Amniotic epithelial cell (primary cell): ENCODE measurements at regions not wholly inside any gene's neighbourhood (a gene's known extent, or its start where the extent isn't known, plus 50 kb on each side); places are given as distances from the start of the nearest gene placed in this dataset.

Experiments
- DNase-seq: peaks from one replicate; pipeline ENCODE4 v3.0.0-alpha.2; 2010; ENCODE audit warnings: low read depth

DNA sequence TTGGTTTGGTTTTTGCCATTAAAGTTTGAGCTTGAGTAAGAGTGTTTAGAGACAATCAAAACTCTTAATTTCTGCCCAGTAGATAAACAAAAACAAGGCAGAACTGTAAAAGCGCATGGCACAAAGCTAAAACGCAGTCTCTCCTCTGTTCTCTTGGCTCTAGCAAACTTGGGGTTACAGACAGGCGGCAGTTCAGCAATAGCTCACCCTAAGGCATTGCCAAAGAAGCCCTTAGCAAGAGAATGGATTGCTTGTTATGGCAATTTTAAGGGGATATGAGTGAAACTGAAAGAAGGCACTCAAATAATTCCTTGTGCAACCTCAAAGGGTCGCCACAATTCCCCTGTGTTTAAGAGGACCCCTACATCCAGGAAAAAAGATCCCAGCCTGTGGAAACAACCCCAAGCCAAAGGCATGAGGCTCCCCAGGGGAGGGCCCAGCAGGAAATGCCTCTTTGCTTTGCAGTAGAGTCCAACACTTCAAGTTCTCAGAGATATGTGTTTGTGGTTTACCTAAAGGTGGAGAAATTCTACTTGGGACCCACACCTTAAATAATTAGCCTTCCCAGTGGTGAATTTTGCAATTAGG lies 317.0 kb upstream of the MPDZ start:
- no peak for DNase-seq

- DNase-seq = no peak
Measured at GRCh38 chr9:13590996-13591395, 311.5 kb upstream of the MPDZ start.

DNA sequence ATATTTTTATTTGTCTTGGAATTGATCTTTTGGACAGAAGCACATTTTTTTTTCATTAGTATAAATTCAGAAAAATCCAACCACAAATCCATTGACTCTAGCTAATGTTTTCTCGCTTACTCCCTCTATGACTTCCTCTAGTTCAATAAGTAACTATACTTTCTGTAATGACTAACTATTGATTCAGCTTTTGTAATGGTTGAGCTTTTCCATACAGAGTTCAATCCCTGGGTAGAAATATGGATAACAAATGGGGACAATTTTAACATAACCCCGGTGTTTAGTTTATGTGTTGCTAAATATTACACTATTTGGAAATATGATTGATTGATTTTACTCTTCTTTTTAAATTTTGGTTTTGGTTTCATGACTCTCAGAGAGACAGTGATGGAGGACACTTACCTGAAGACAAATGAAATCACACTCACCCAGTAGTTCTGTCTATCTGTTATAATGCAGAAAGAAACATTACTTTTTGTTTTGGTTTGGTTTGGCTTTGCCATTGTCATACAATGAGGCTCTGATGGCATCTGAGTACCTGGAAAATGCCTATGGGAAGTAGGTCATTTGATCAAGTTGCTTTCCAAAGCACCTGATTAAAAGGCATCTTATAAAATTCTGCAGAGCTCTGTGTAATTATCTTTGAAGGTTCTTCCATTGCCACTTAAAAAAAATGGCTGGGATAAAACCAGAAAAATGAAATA lies 309.7 kb upstream of the MPDZ start:
- no peak for DNase-seq

DNA sequence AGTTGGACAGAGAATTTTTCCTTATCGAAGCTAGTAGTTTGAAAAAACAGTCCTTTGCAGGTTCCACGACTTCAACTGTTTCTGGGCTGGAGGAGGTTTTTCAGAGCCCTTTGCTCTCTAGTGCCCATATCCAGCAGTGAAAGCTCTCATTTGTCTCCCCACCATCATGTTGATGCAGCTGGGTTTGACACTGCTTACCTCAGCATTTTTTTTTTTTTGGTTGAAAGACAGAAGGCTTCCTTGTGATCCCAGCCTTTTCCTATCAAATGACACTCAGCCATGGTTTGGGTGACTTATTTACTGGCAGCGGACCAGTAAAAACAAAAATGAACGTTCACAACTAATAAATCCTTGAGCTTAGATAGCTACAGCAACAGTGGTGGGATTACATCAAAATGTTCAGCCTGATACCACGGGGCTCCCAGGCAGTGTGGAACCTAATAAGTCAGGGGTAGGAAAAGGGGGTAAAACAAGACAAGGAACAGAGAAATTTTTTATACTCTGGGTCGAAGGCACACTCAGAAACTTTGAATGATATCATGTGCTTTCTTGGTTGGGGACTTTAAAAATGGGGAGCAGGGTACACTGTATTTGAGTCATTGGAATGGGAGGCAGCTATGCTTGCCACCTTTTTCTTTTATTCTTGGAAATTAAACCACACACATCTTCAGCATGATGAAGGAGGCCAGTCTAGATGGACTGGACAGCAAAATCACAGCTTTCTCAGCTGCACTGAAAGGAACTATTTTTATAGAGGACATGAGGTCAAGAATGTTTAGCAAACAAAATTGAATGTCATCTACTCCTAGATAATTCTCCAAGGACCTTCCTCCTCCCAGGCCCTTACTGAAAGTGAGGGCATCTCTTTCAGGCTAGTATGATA lies 308.9 kb upstream of the MPDZ start:
- no peak for DNase-seq

- no peak for DNase-seq
Measured at GRCh38 chr9:13587571-13587970, 308.1 kb upstream of the MPDZ start.

DNA sequence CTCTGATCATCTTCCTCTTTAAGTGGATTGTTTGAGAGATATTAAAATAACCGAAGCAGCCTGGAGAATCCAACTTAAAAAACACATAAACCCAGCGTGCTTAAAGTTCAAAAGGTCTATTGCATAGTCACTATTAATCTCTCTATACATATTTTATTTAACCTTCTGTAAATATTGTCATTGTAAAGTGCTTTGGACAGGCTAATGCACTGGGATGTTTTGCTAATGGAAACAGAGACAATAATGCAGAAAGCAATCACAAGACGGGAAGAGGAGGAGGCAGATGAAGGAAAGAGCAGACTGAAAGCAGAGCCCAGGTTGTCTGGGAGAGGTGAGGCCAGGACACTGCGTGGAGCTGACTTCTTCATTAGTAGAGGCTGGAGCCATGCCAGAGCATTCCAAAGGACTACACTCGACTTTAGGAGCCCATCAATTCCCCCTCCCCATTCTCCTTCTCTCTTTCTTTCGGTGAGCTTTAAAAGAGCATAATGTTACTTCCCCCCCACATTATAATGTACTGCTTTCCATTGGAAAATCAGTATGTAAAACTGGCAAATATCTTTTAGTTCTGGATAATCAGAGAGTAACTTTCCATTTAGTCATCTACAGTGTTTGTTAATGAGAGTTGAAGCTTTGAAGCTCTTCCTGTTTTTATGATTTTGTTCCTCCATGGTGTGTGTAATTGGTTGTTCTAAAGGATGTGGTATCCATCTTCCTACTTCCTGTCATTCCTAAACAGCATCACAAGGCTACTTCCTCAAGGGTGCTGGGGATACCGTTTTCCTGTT lies 307.3 kb upstream of the MPDZ start:
- DNase-seq = no peak

DNA sequence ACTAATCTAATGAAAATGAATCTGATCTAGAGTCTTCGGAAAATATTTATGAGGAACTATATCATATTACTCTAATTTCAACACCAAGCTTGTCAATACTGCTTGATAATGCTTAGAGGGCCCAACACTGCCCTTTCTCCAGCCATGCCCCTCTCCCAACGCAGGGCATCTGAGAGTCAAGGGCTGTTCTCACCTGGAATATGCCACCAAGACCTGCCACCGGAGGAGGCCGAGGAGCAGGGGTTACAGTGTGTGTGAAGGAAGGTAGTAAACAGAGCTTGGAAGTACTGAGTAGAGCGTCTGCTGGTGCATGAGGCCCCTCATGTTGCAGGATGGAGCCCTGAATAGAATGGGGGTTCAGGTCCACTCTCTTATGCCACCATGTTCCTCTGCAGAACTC lies 301.3 kb upstream of the MPDZ start:
- DNase-seq = no peak

DNA sequence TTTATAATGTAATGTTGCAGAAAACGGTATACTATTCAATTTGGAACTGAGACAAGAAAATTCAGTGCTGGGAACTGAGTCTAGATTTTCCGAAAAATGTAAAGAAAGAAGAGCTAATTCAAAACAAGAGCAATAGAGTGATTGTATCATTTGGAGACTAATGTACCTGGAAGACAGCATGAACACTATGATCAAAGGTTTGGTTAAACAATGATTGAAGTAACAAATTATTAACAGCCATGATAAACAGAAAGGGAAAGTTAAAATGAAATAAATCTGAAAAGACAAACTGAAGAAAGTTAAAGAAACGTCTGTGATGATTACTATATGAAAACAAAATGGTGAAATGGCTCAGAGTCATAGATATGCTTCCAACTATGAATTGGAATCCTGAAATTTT lies 300.6 kb upstream of the MPDZ start:
- no peak for DNase-seq

GRCh38 chr9:13576101-13576500 lies 296.6 kb upstream of the MPDZ start:
- DNase-seq = no peak

- no peak for DNase-seq
Measured at GRCh38 chr9:13575558-13575957, 296.1 kb upstream of the MPDZ start.

GRCh38 chr9:13570068-13570974 lies 290.8 kb upstream of the MPDZ start:
- peak; percentile 15 for DNase-seq

DNA sequence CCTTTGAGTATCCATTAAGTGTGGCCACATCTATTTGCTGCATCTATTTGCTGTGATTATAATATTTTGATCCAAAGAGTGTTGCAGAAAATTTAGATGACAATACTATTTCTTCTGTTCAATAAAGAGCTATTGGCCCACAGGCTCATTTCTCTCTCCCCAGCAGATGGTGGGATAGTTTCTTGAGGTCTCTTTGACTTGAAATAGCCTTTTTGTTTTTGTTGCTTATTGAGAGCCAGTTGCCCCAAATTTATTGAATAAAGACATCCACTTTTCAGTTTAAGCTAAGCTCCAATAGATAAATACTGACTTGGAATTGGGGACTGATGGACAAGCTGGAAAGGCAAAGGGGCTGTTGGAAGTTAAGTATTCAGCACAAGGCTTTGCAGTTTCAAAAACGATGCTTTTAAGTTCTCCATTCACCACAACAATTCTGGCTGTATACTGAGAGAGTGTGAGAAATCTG lies 290.1 kb upstream of the MPDZ start:
- no peak for DNase-seq

GRCh38 chr9:13568841-13569601 lies 289.5 kb upstream of the MPDZ start:
- no peak for DNase-seq

DNA sequence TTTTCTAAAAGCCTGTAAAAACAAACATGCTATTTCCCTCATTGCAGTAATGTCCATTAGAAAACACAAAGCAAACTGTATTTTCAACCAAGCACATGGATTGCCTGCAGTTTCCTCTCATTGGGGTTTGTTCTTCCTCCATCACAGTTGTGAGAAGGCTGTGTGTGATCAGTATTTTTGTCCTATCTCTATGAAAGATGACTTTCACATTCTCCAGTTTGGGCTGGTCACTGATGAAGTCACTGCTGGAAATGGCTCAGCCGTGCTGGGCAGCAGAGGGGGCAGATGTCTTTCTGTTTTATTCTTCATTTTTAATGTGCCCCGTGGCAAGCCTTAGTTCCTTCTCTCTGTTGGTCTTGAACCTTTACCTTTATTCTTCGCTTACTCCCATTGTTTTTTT lies 288.9 kb upstream of the MPDZ start:
- no peak for DNase-seq

DNA sequence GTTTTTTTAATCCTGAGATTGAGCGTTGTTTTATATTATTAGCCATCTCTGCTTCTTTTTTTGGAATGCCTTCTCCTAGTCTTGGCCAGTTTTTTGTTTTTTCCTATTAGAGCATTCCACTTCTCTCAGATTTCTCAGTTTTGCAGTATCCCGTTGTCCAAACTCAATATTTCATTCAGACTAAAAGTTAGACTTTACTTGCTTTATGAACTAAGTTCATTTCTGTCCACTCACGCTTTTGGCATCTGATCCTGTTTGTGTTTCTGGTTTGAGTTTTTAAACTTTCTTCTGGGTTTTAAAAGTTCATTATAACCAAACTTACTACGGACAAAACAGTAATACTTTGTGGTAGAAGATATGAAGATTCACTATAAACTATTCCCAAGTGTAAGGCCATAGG lies 288.3 kb upstream of the MPDZ start:
- DNase-seq = no peak

DNA sequence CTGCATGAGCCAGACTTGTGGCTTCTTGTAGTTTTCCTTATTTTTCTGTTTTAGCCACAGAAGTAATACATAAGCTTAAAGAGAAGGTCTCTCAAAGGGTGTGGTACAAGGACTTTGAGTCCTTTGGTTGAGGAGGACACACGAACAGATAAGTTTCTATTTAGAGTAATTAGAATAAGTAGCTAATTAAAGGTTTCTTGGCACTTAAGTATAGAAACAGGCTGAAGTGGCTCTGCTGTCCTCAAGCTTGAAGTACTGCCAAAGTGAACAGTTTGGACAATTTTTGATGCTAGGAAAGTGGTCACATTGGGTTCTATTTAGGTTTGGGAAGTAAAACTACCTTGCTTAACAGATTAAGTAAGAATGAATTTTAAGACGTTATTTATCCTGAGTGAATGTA lies 278.3 kb upstream of the MPDZ start:
- DNase-seq = no peak

DNA sequence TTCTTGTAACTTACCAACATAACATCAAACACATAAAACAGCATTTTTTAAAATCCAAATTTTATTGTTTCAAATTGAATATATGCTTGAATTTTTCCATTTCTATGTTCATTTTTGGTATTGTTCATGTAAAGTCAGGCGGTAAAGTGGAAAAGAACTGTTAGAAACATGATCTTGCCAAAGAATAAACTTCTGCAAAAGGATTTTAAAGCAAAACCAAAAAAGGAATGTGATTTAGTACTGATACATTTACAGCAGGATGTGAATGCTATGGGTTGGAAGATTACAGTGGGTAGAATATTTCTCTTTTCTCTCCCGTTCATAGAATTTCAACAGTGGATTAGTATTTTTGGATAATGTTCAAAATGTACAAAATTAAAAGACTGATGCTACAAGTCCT lies 277.2 kb upstream of the MPDZ start:
- no peak for DNase-seq

DNA sequence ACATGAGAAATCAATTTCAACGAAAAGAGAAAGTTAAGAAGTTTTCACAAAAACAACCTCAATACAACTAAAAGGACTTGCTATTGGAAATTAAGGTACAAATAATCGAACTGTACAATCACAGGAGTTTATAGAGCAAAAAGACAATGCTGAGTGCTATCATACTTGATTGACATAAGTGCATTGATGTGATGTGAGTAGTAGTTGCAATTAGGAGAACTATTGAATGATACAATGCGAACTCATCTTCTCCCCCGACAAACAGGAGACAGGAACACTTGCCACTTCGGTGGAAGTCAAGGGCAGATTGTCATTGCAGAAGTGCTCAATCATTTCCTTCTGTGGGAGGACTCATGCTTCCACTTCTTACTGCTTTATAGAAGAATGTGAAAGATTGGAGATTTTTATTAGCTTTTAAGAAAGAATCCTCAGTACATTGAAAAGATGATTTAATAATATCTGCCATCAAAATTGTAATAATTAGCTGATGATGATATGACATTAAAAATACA lies 276.6 kb upstream of the MPDZ start:
- DNase-seq = no peak

- DNase-seq = no peak
Measured at GRCh38 chr9:13555516-13555915, 276.0 kb upstream of the MPDZ start.

DNA sequence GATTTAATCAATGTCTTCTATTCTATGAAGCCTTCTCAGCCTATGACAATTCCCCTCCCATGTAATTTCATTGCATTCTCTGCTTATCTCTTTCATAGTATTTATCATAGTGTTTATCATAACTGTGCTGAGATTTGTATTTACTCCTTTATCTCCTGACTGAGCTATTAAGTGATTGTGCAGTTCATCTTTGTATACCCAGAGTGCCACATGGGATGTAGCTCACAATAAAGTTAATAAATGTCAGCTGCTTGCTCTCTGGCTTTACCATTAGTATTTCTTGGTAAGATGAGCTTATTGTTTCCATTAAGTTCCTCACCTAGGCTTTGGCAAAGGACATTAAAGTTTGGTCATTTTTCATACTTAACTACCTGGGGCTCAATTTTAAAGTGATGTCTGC lies 275.1 kb upstream of the MPDZ start:
- no peak for DNase-seq
